HepG2 (cell line): ENCODE measurements at regions not wholly inside any gene's neighbourhood (a gene's known extent, or its start where the extent isn't known, plus 50 kb on each side); places are given as distances from the start of the nearest gene placed in this dataset.

Experiments
- EHMT2 ChIP-seq: fragments of 200-600 bp; sonication (generic); IDR thresholded peaks from 2 replicates; pipeline ENCODE4 v1.7.0; 2017; ENCODE audit warnings: antibody characterized with exemption, low read depth, low read length, borderline replicate concordance
- ERF ChIP-seq: IDR thresholded peaks from 2 replicates; pipeline ENCODE4 v1.6.1; 2018; ENCODE audit warnings: missing biosample characterization, missing genetic modification reagents
- HNRNPL ChIP-seq: fragments of 200-400 bp; formaldehyde crosslinking; IDR thresholded peaks from 2 replicates; pipeline ENCODE4 v1.6.1; 2017; ENCODE audit warnings: mild to moderate bottlenecking, low read depth, low read length
- ISX ChIP-seq: sonication (generic); formaldehyde crosslinking; conservative IDR thresholded peaks from 2 replicates; pipeline ENCODE4 v1.5.0; 2020; ENCODE audit warnings: missing genetic modification reagents
- KMT2A ChIP-seq: sonication (generic); formaldehyde crosslinking; IDR thresholded peaks from 2 replicates; pipeline ENCODE4 v1.4.0; 2020; ENCODE audit warnings: missing genetic modification reagents
- SUZ12 ChIP-seq: fragments of 150-350 bp; IDR thresholded peaks from 2 replicates; pipeline ENCODE4 v1.6.1; 2014; ENCODE audit warnings: low read depth, low read length
- TAF1 ChIP-seq: sonication (generic); formaldehyde crosslinking; IDR thresholded peaks from 2 replicates; pipeline ENCODE4 v1.4.0; 2020; ENCODE audit warnings: missing genetic modification reagents
- ZNF335 ChIP-seq: sonication (generic); formaldehyde crosslinking; IDR thresholded peaks from 2 replicates; pipeline ENCODE4 v1.4.0; 2020; ENCODE audit warnings: missing genetic modification reagents
- ZNF343 ChIP-seq: sonication (generic); formaldehyde crosslinking; IDR thresholded peaks from 2 replicates; pipeline ENCODE4 v1.4.0; 2020; ENCODE audit warnings: mild to moderate bottlenecking, missing genetic modification reagents
- ZNF552 ChIP-seq: sonication (generic); formaldehyde crosslinking; IDR thresholded peaks from 2 replicates; pipeline ENCODE4 v1.9.0; 2022; ENCODE audit warnings: missing genetic modification reagents, mild to moderate bottlenecking, borderline replicate concordance
- ZNF556 ChIP-seq: sonication (generic); formaldehyde crosslinking; IDR thresholded peaks from 2 replicates; pipeline ENCODE4 v1.4.0; 2020; ENCODE audit warnings: mild to moderate bottlenecking, missing genetic modification reagents, borderline replicate concordance
- ZNF615 ChIP-seq: sonication (generic); formaldehyde crosslinking; IDR thresholded peaks from 2 replicates; pipeline ENCODE4 v1.5.0; 2020; ENCODE audit warnings: mild to moderate bottlenecking, missing genetic modification reagents, borderline replicate concordance
- ZNF788 ChIP-seq: sonication (generic); formaldehyde crosslinking; IDR thresholded peaks from 2 replicates; pipeline ENCODE4 v1.5.0; 2020; ENCODE audit warnings: mild to moderate bottlenecking, missing genetic modification reagents, borderline replicate concordance
- ZSCAN30 ChIP-seq: sonication (generic); formaldehyde crosslinking; IDR thresholded peaks from 2 replicates; pipeline ENCODE4 v1.5.0; 2020; ENCODE audit warnings: mild to moderate bottlenecking, missing genetic modification reagents
- TF ChIP-seq, protein P1 (sequence below): sonication (generic); formaldehyde crosslinking; IDR thresholded peaks from 2 replicates; pipeline ENCODE4 v1.5.1; 2020; ENCODE audit warnings: mild to moderate bottlenecking, missing genetic modification reagents, moderate library complexity
- TF ChIP-seq, protein P2 (sequence below): sonication (generic); formaldehyde crosslinking; IDR thresholded peaks from 2 replicates; pipeline ENCODE4 v1.4.0; 2020; ENCODE audit warnings: low read depth, mild to moderate bottlenecking, missing genetic modification reagents
- TF ChIP-seq, protein P3 (sequence below): sonication (generic); formaldehyde crosslinking; IDR thresholded peaks from 2 replicates; pipeline ENCODE4 v1.4.0; 2020; ENCODE audit warnings: missing genetic modification reagents
- TF ChIP-seq, protein P4 (sequence below): sonication (generic); formaldehyde crosslinking; conservative IDR thresholded peaks from 2 replicates; pipeline ENCODE4 v1.4.0; 2020; ENCODE audit warnings: mild to moderate bottlenecking, missing genetic modification reagents, moderate library complexity
- TF ChIP-seq, protein P5 (sequence below): sonication (generic); formaldehyde crosslinking; IDR thresholded peaks from 2 replicates; pipeline ENCODE4 v1.5.1; 2020; ENCODE audit warnings: missing genetic modification reagents, mild to moderate bottlenecking, borderline replicate concordance
- TF ChIP-seq, protein P6 (sequence below): sonication (generic); formaldehyde crosslinking; IDR thresholded peaks from 2 replicates; pipeline ENCODE4 v1.8.1; 2023; ENCODE audit warnings: mild to moderate bottlenecking, inconsistent platforms, moderate library complexity, missing genetic modification reagents, borderline replicate concordance

DNA sequence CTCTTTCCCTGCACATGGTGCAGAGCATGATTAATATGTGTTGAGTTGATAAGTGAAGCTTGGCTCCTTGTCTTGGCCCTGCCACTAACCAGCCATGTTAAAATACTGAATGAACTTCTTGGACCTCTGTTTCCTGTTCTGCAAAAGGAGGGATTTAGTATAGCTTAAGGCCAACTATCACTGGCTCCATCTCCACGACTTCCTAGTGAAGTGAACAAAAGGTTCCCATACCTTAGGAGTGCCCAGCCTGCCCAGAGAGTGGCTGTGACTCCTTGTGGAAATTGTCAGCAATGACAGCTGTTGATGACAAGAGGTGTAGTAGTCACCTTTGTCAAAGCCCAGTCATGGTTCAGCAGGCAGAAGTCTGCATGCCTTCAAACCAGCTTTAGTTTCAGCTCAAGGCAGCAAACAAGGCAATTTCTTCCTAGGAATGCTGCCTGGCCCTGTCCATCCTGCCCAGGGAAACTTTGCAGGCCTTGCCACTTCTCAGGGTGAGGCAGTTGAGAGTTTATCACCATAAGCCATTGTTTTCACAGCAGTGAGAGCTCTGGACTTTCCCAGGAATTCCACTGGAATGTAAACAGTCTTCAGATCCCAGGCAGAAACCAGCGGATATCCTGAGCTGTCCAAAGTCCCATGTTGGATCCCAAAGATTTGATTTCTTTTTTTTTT lies 169.7 kb upstream of the TNFAIP3 start (continued):
- TF ChIP-seq EHMT2 (peak; percentile 56; the same call in 1 of the 2 replicates), ZNF615 (no peak), ERF (CRISPR knock-in tag) (peak; percentile 91), ZSCAN30 (CRISPR knock-in tag) (no peak), ZNF335 (CRISPR knock-in tag) (0 out of 2 replicates have a peak, but pooled peaks have one; percentile 85), KMT2A (peak; percentile 54; the same call in 1 of the 2 replicates), ZNF343 (CRISPR knock-in tag) (0 out of 2 replicates have a peak, but pooled peaks have one; percentile 34), ZNF552 (no peak), ZNF556 (peak; percentile 91; the same call in 1 of the 2 replicates), ZNF788 (peak; percentile 73; the same call in 1 of the 2 replicates), ISX (CRISPR knock-in tag) (no peak), TAF1 (CRISPR knock-in tag) (0 out of 2 replicates have a peak, but pooled peaks have one; percentile 27), HNRNPL (no peak), SUZ12 (no peak)
- TF ChIP-seq, protein P1, sequence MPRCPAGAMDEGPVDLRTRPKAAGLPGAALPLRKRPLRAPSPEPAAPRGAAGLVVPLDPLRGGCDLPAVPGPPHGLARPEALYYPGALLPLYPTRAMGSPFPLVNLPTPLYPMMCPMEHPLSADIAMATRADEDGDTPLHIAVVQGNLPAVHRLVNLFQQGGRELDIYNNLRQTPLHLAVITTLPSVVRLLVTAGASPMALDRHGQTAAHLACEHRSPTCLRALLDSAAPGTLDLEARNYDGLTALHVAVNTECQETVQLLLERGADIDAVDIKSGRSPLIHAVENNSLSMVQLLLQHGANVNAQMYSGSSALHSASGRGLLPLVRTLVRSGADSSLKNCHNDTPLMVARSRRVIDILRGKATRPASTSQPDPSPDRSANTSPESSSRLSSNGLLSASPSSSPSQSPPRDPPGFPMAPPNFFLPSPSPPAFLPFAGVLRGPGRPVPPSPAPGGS (CRISPR knock-in tag): 0 out of 2 replicates have a peak, but pooled peaks have one; percentile 55
- TF ChIP-seq, protein P2, sequence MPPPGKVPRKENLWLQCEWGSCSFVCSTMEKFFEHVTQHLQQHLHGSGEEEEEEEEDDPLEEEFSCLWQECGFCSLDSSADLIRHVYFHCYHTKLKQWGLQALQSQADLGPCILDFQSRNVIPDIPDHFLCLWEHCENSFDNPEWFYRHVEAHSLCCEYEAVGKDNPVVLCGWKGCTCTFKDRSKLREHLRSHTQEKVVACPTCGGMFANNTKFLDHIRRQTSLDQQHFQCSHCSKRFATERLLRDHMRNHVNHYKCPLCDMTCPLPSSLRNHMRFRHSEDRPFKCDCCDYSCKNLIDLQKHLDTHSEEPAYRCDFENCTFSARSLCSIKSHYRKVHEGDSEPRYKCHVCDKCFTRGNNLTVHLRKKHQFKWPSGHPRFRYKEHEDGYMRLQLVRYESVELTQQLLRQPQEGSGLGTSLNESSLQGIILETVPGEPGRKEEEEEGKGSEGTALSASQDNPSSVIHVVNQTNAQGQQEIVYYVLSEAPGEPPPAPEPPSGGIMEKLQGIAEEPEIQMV: 0 out of 2 replicates have a peak, but pooled peaks have one; percentile 35
- TF ChIP-seq, protein P3, sequence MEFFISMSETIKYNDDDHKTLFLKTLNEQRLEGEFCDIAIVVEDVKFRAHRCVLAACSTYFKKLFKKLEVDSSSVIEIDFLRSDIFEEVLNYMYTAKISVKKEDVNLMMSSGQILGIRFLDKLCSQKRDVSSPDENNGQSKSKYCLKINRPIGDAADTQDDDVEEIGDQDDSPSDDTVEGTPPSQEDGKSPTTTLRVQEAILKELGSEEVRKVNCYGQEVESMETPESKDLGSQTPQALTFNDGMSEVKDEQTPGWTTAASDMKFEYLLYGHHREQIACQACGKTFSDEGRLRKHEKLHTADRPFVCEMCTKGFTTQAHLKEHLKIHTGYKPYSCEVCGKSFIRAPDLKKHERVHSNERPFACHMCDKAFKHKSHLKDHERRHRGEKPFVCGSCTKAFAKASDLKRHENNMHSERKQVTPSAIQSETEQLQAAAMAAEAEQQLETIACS: no peak
- TF ChIP-seq, protein P4, sequence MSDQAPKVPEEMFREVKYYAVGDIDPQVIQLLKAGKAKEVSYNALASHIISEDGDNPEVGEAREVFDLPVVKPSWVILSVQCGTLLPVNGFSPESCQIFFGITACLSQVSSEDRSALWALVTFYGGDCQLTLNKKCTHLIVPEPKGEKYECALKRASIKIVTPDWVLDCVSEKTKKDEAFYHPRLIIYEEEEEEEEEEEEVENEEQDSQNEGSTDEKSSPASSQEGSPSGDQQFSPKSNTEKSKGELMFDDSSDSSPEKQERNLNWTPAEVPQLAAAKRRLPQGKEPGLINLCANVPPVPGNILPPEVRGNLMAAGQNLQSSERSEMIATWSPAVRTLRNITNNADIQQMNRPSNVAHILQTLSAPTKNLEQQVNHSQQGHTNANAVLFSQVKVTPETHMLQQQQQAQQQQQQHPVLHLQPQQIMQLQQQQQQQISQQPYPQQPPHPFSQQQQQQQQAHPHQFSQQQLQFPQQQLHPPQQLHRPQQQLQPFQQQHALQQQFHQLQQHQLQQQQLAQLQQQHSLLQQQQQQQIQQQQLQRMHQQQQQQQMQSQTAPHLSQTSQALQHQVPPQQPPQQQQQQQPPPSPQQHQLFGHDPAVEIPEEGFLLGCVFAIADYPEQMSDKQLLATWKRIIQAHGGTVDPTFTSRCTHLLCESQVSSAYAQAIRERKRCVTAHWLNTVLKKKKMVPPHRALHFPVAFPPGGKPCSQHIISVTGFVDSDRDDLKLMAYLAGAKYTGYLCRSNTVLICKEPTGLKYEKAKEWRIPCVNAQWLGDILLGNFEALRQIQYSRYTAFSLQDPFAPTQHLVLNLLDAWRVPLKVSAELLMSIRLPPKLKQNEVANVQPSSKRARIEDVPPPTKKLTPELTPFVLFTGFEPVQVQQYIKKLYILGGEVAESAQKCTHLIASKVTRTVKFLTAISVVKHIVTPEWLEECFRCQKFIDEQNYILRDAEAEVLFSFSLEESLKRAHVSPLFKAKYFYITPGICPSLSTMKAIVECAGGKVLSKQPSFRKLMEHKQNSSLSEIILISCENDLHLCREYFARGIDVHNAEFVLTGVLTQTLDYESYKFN (CRISPR knock-in tag): peak; percentile 95
- TF ChIP-seq, protein P5, sequence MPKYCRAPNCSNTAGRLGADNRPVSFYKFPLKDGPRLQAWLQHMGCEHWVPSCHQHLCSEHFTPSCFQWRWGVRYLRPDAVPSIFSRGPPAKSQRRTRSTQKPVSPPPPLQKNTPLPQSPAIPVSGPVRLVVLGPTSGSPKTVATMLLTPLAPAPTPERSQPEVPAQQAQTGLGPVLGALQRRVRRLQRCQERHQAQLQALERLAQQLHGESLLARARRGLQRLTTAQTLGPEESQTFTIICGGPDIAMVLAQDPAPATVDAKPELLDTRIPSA (CRISPR knock-in tag): no peak
- TF ChIP-seq, protein P6, sequence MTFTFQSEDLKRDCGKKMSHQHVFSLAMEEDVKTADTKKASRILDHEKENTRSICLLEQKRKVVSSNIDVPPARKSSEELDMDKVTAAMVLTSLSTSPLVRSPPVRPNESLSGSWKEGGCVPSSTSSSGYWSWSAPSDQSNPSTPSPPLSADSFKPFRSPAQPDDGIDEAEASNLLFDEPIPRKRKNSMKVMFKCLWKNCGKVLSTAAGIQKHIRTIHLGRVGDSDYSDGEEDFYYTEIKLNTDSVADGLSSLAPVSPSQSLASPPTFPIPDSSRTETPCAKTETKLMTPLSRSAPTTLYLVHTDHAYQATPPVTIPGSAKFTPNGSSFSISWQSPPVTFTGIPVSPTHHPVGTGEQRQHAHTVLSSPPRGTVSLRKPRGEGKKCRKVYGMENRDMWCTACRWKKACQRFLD: 0 out of 2 replicates have a peak, but pooled peaks have one; percentile 46
